Endothelial cell of umbilical vein (primary cell): ENCODE measurements at regions not wholly inside any gene's neighbourhood (a gene's known extent, or its start where the extent isn't known, plus 50 kb on each side); places are given as distances from the start of the nearest gene placed in this dataset.
A peak's percentile ranks its signal among the peaks of the same experiment; 100 is the strongest.

Experiments used
- BruUV-seq: library from RNA; stranded (reverse); fragments of 400-500 nt; replicated peaks from 2 replicates; lab custom pipeline; 2021; lab: Mats Ljungman, UMichigan
- CTCF ChIA-PET: fragments of 300-600, 350-600 bp; sonication (Branson Sonifier 250); formaldehyde crosslinking; loops from one replicate; lab custom pipeline; 2021; ENCODE audit warnings: antibody characterized with exemption, inconsistent platforms; lab: Charles Lee
- POLR2A ChIA-PET: fragments of 300-600, 350-600 bp; sonication (Branson Sonifier 250); formaldehyde crosslinking; loops from one replicate; lab custom pipeline; 2021; ENCODE audit warnings: antibody characterized with exemption, inconsistent platforms; lab: Charles Lee
- DNase-seq: peaks from one replicate; pipeline ENCODE4 v3.0.0-alpha.2; 2011; ENCODE audit warnings: low read depth, low spot score
- FAIRE-seq: peaks from 2 replicates; lab custom pipeline; 2011; peaks lifted over from hg19 to GRCh38; lab: Jason Lieb, UNC
- H2AFZ ChIP-seq: 2 replicates; pipeline ENCODE4 v1.6.0; 2012; ENCODE audit warnings: low read depth, low read length, control low read depth, inconsistent platforms
- H3K27ac ChIP-seq: 2 replicates; pipeline ENCODE4 v1.5.1; 2011; ENCODE audit warnings: low read depth, mild to moderate bottlenecking, control low read depth, low read length, moderate library complexity; ENCODE audit not compliant: insufficient read depth
- H3K27me3 ChIP-seq, 2 experiments: 2 replicates each; pipeline versions ENCODE4 v1.6.0 to v1.6.1; 2011; ENCODE audit warnings: low read length in 2 of 2, mixed read lengths in 1 of 2; ENCODE audit not compliant: control insufficient read depth in 2 of 2, insufficient read depth in 2 of 2
- H3K36me3 ChIP-seq, 2 experiments: 2 replicates in 1 of 2; 3 replicates in 1 of 2; pipeline ENCODE4 v1.5.1; 2011; ENCODE audit warnings: low read length in 2 of 2, mild to moderate bottlenecking in 1 of 2, moderate library complexity in 1 of 2; ENCODE audit not compliant: control insufficient read depth in 2 of 2, insufficient read depth in 2 of 2; ENCODE audit errors: extremely low read depth in 1 of 2
- H3K4me1 ChIP-seq: 3 replicates; pipeline ENCODE4 v1.5.1; 2011; ENCODE audit warnings: mild to moderate bottlenecking, low read length; ENCODE audit not compliant: control insufficient read depth, insufficient read depth; ENCODE audit errors: extremely low read depth
- H3K4me2 ChIP-seq: 2 replicates; pipeline ENCODE4 v1.6.1; 2011; ENCODE audit warnings: low read length, control low read depth, mixed read lengths; ENCODE audit not compliant: insufficient read depth
- H3K4me3 ChIP-seq, 3 experiments: fragments of 200-600 bp in 1 of 3; sonication (generic), shearing (Covaris generic) in 1 of 3; replicated peaks in 1 of 3; 2 replicates each; pipeline ENCODE4 v1.5.1; 2011 to 2016; ENCODE audit warnings: control low read depth in 3 of 3, low read length in 3 of 3, mild to moderate bottlenecking in 2 of 3, inconsistent platforms in 1 of 3, low read depth in 1 of 3, moderate library complexity in 1 of 3; ENCODE audit not compliant: insufficient read depth in 1 of 3
- H3K79me2 ChIP-seq: 2 replicates; pipeline ENCODE4 v1.6.0; 2012; ENCODE audit warnings: low read length, inconsistent platforms; ENCODE audit not compliant: control insufficient read depth, insufficient read depth
- H3K9ac ChIP-seq: replicated peaks from 2 replicates; pipeline ENCODE3; 2011; ENCODE audit warnings: low read length, control low read depth; ENCODE audit not compliant: insufficient read depth; ENCODE audit errors: extremely low read depth
- H3K9me1 ChIP-seq: replicated peaks from 3 replicates; pipeline ENCODE4 v1.6.0; 2011; ENCODE audit warnings: mild to moderate bottlenecking, low read length; ENCODE audit not compliant: control insufficient read depth, insufficient read depth; ENCODE audit errors: extremely low read depth
- H3K9me3 ChIP-seq: replicated peaks from 2 replicates; pipeline ENCODE4 v1.5.1; 2012; ENCODE audit warnings: low read length, inconsistent platforms; ENCODE audit not compliant: control insufficient read depth, insufficient read depth
- H4K20me1 ChIP-seq: replicated peaks from 2 replicates; pipeline ENCODE3; 2011; ENCODE audit warnings: mild to moderate bottlenecking, low read length; ENCODE audit not compliant: control insufficient read depth, insufficient read depth; ENCODE audit errors: extremely low read depth
- EZH2 ChIP-seq: IDR thresholded peaks from 2 replicates; pipeline ENCODE4 v1.6.1; 2012; ENCODE audit warnings: borderline replicate concordance, low read depth, mild to moderate bottlenecking, moderate library complexity, low read length, inconsistent platforms; ENCODE audit not compliant: severe bottlenecking
- FOS ChIP-seq: IDR thresholded peaks from 2 replicates; pipeline ENCODE4 v1.6.1; 2011; ENCODE audit warnings: mild to moderate bottlenecking, low read length, moderate library complexity, borderline replicate concordance; ENCODE audit not compliant: insufficient read depth
- GATA2 ChIP-seq: IDR thresholded peaks from 2 replicates; pipeline ENCODE4 v1.7.0; 2011; ENCODE audit warnings: low read depth, mild to moderate bottlenecking, moderate library complexity, mixed read lengths, low read length; ENCODE audit not compliant: insufficient read length, insufficient read depth
- JUN ChIP-seq: IDR thresholded peaks from 2 replicates; pipeline ENCODE4 v1.6.1; 2011; ENCODE audit warnings: borderline replicate concordance, low read depth; ENCODE audit not compliant: insufficient read length, insufficient read depth
- MYC ChIP-seq: IDR thresholded peaks from one replicate; pipeline ENCODE4 v1.6.1; 2011; ENCODE audit warnings: mild to moderate bottlenecking, low read depth, low read length
- POLR2A ChIP-seq: IDR thresholded peaks from 2 replicates; pipeline ENCODE4 v1.6.1; 2012; ENCODE audit warnings: low read depth, mild to moderate bottlenecking, control low read depth, low read length
- POLR2AphosphoS5 ChIP-seq: IDR thresholded peaks from 2 replicates; pipeline ENCODE4 v1.6.1; 2012; ENCODE audit warnings: low read depth, mild to moderate bottlenecking, control low read depth, low read length, moderate library complexity; ENCODE audit not compliant: insufficient read depth
- dilution Hi-C: fragments of 300-500 bp; cut with MboI; formaldehyde crosslinking; loops from one replicate; pipeline ENCODE4 v1.15.0; 2019; ENCODE audit warnings: low sequenced_read_pairs; ENCODE audit not compliant: extremely low pct_ligation_motif_present
- intact Hi-C: fragments of 100-400 bp; cut with micrococcal nuclease; formaldehyde crosslinking; loops from one replicate; pipeline ENCODE4 v1.10.0; 2022
- TF ChIP-seq, protein P1 (sequence below): IDR thresholded peaks from 2 replicates; pipeline ENCODE4 v1.6.1; 2011; ENCODE audit not compliant: insufficient read depth, insufficient read length
- TF ChIP-seq, protein P2 (sequence below), 2 donors: IDR thresholded peaks; 1 replicate in 1 of 2; 2 replicates in 1 of 2; pipeline ENCODE4 v1.5.1; 2011; ENCODE audit warnings: low read length in 2 of 2, mild to moderate bottlenecking in 2 of 2, moderate library complexity in 2 of 2, control low read depth in 1 of 2, inconsistent platforms in 1 of 2, low read depth in 1 of 2; ENCODE audit not compliant: insufficient read depth in 1 of 2; ENCODE audit errors: extremely low read depth in 1 of 2

DNA sequence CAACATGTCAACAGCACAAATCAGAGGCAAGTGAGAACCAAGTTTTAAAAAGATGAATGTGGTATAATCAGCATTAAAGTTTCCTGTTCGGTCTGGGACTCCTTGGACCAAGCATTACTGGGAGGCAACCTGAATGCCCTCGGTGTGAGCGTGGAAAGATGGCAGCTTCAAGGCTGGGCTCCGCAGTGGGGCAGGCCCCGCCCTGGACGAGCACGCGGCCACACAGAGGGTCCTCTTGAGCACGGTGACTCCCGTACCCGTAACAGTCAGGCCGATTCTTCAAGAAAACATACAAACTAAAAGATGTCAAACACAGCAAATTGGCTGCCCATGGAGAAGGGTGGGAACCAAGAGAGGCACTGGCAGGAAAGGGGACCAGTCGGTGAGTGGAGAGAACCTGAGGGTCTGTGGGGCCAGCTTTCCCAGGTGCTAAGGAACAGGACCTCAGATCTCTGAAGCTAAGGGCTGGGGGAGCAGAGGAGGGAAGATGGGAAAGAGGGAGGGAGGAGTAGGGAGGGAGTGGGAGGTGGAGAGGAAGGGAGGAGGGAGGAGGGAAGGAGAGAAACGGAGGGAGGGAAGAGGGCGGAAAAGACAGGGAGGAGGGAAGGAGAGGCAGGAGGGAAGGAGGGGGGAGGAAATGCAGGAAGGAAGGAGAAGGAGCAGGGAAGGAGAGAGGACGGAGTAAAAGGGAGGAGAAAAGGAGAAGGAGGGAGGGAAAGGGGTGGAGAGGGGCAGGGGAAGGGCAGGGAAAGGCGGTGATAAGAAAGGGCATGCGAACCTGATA lies 71.2 kb upstream of the FAM20C start:
- no peaks in the 10 kb centered on the region for H3K9me3 ChIP-seq

DNA sequence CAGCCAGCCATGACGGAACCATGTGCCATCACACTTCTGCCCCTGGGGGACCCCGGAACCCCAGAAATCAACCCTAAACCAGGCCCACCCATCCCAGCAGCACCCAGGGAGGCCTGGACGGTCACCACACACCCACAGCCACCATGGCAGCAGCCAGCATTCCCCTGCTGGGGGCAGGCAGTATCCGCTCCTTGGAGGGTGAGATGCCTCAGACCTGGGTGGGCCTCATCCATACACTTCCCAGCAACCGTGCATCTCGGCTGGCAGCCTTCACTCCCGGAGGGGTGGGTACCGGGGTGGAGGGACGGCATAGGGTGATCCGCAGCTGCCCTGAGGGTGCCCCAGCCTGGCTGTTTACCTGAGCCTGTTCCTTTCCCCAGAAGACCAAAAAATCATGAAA lies 69.1 kb upstream of the FAM20C start:
- POLR2A ChIA-PET, result no interaction called here
- dilution Hi-C loops, result no loop called here

More for the DNA sequence above, 71.2 kb upstream of the FAM20C start:
- no peak overlapping the region for H3K4me3 ChIP-seq
- no peak overlapping the region for H3K9ac ChIP-seq
- ChIA-PET CTCF (interaction anchor here (1.2 kb wide), 1 partner anchor 57 kb away, joined by 7 read pairs; no protein-coding TSS in a partner anchor), POLR2A (no interaction called here)
- no peaks in the 10 kb centered on the region for H3K36me3 ChIP-seq
- H3K9me1 ChIP-seq, result no peaks in the 10 kb centered on the region
- no peak overlapping the region for H3K27ac ChIP-seq
- dilution Hi-C loops, result no loop called here
- H3K4me1 ChIP-seq, result no peaks in the 10 kb centered on the region
- peak overlapping the region; percentile 65 for H2AFZ ChIP-seq
- BruUV-seq, result no TSS peak
- no peaks in the 10 kb centered on the region for H3K79me2 ChIP-seq
- intact Hi-C loops, result no loop called here
- DNase-seq (no peak), FAIRE-seq (no peak)
- no peaks in the 10 kb centered on the region for H4K20me1 ChIP-seq
- TF ChIP-seq EZH2, result no peak
- TF ChIP-seq JUN, result no peak
- TF ChIP-seq, protein P1, sequence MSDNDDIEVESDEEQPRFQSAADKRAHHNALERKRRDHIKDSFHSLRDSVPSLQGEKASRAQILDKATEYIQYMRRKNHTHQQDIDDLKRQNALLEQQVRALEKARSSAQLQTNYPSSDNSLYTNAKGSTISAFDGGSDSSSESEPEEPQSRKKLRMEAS, result no peak
- no peak for TF ChIP-seq FOS
- TF ChIP-seq POLR2A, result no peak
- TF ChIP-seq GATA2, result no peak
- TF ChIP-seq POLR2AphosphoS5, result no peak
- no peak overlapping the region for H3K4me2 ChIP-seq
- peaks cover 0 to 2% of the 10 kb centered on the region in 2 experiments for H3K27me3 ChIP-seq

More for the DNA sequence above, 69.1 kb upstream of the FAM20C start:
- Histone ChIP-seq H2AFZ (no peak overlapping the region), H3K79me2 (no peaks in the 10 kb centered on the region), H3K27ac (no peak overlapping the region), H4K20me1 (no peaks in the 10 kb centered on the region), H3K27me3 (peaks cover 0 to 2% of the 10 kb centered on the region in 2 experiments), H3K9me1 (no peaks in the 10 kb centered on the region), H3K4me1 (no peaks in the 10 kb centered on the region), H3K9ac (no peak overlapping the region), H3K4me3 (no peak overlapping the region), H3K36me3 (no peaks in the 10 kb centered on the region), H3K4me2 (no peak overlapping the region), H3K9me3 (no peaks in the 10 kb centered on the region)
- no peak for FAIRE-seq
- CTCF ChIA-PET, result no interaction called here
- no TSS peak for BruUV-seq
- no peak for DNase-seq
- TF ChIP-seq FOS (no peak), MYC (no peak), POLR2AphosphoS5 (no peak), JUN (no peak), EZH2 (no peak), POLR2A (no peak), GATA2 (no peak)
- TF ChIP-seq, protein P1, result no peak
- TF ChIP-seq, protein P2, sequence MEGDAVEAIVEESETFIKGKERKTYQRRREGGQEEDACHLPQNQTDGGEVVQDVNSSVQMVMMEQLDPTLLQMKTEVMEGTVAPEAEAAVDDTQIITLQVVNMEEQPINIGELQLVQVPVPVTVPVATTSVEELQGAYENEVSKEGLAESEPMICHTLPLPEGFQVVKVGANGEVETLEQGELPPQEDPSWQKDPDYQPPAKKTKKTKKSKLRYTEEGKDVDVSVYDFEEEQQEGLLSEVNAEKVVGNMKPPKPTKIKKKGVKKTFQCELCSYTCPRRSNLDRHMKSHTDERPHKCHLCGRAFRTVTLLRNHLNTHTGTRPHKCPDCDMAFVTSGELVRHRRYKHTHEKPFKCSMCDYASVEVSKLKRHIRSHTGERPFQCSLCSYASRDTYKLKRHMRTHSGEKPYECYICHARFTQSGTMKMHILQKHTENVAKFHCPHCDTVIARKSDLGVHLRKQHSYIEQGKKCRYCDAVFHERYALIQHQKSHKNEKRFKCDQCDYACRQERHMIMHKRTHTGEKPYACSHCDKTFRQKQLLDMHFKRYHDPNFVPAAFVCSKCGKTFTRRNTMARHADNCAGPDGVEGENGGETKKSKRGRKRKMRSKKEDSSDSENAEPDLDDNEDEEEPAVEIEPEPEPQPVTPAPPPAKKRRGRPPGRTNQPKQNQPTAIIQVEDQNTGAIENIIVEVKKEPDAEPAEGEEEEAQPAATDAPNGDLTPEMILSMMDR (IDR thresholded peaks at IDR 0.05; ENCODE audit: extremely low read depth in 1 of 2, insufficient read depth in 1 of 2, low read depth in 1 of 2, low read length in 2 of 2), result no peak
- intact Hi-C loops, result no loop called here
